ENCODE measurements at regions not wholly inside any gene's neighbourhood (a gene's known extent, or its start where the extent isn't known, plus 50 kb on each side); places are given as distances from the start of the nearest gene placed in this dataset.
A peak's percentile ranks its signal among the peaks of the same experiment; 100 is the strongest.

GRCh38 chr6:1187293-1188131 is 124.4 kb upstream of the FOXQ1 start:
- H3K9me3 ChIP-seq, result no peaks in the 10 kb centered on the region
- peak; percentile 75 to 88 (median 87) for ATAC-seq
- H3K4me3 ChIP-seq, result no peak overlapping the region
- H3K36me3 ChIP-seq, result no peaks in the 10 kb centered on the region
- H3K27ac ChIP-seq, result peak overlapping the region in 1 of 3 donors; percentile 18
- WGBS (ENCODE audit: insufficient coverage, low coverage, low lambda C conversion rate, missing lambda C conversion rate), result 51% methylated on average over 7 of the region's 7 CpGs
- peak in 1 of 3 donors; percentile 56 for DNase-seq
- no peaks in the 10 kb centered on the region for H3K27me3 ChIP-seq
- TF ChIP-seq POLR2A (IDR thresholded peaks at IDR 0.05) (no peak), CTCF (IDR thresholded peaks at IDR 0.05) (no peak)
- H3K4me1 ChIP-seq, result peaks cover 0 to 18% (median 0%) of the 10 kb centered on the region in 4 donors
- intact Hi-C loops (cut with DNase I), result no loop called here

- no peak for ATAC-seq
- TF ChIP-seq POLR2A (IDR thresholded peaks at IDR 0.05) (no peak), CTCF (IDR thresholded peaks at IDR 0.05) (no peak)
- intact Hi-C loops (cut with DNase I), result no loop called here
- no peaks in the 10 kb centered on the region for H3K36me3 ChIP-seq
- no peak overlapping the region for H3K4me3 ChIP-seq
- no peak overlapping the region for H3K27ac ChIP-seq
- H3K27me3 ChIP-seq, result no peaks in the 10 kb centered on the region
- H3K4me1 ChIP-seq, result peaks cover 0 to 23% (median 0%) of the 10 kb centered on the region in 4 donors
- no peaks in the 10 kb centered on the region for H3K9me3 ChIP-seq
- DNase-seq, result no peak
- 64% methylated on average over 4 of the region's 4 CpGs for WGBS (ENCODE audit: insufficient coverage, low coverage, low lambda C conversion rate, missing lambda C conversion rate)
Measured at GRCh38 chr6:1184318-1184717, 127.6 kb upstream of the FOXQ1 start.

- TF ChIP-seq POLR2A (IDR thresholded peaks at IDR 0.05) (no peak), CTCF (IDR thresholded peaks at IDR 0.05) (no peak)
- Histone ChIP-seq H3K9me3 (no peaks in the 10 kb centered on the region), H3K27ac (peak overlapping the region in 2 of 3 donors; percentile 15 to 34), H3K4me1 (peaks cover 0 to 23% (median 0%) of the 10 kb centered on the region in 4 donors), H3K4me3 (peak overlapping the region in 1 of 3 donors; percentile 7), H3K36me3 (no peaks in the 10 kb centered on the region), H3K27me3 (no peaks in the 10 kb centered on the region)
- ATAC-seq (peak; percentile 53 to 71 (median 62)), DNase-seq (no peak)
- intact Hi-C loops (cut with DNase I), result no loop called here
- 32% methylated on average over 11 of the region's 13 CpGs for whole genome bisulfite sequencing (ENCODE audit: insufficient coverage, low coverage, low lambda C conversion rate, missing lambda C conversion rate)
Measured at GRCh38 chr6:1182722-1183521, 129.0 kb upstream of the FOXQ1 start.

GRCh38 chr6:1181939-1182605 is 129.8 kb upstream of the FOXQ1 start:
- H3K36me3 ChIP-seq, result no peaks in the 10 kb centered on the region
- H3K9me3 ChIP-seq, result no peaks in the 10 kb centered on the region
- ATAC-seq, result no peak
- WGBS (ENCODE audit: insufficient coverage, low coverage, low lambda C conversion rate, missing lambda C conversion rate), result 35% methylated on average over 4 of the region's 4 CpGs
- intact Hi-C loops (cut with DNase I), result no loop called here
- H3K4me3 ChIP-seq, result no peak overlapping the region
- DNase-seq, result no peak
- H3K4me1 ChIP-seq, result peaks cover 0 to 16% (median 0%) of the 10 kb centered on the region in 4 donors
- TF ChIP-seq CTCF (IDR thresholded peaks at IDR 0.05), result no peak
- no peak for TF ChIP-seq POLR2A (IDR thresholded peaks at IDR 0.05)
- H3K27me3 ChIP-seq, result no peaks in the 10 kb centered on the region
- H3K27ac ChIP-seq, result no peak overlapping the region
